Neural cell (in vitro differentiated cells): ENCODE measurements at regions not wholly inside any gene's neighbourhood (a gene's known extent, or its start where the extent isn't known, plus 50 kb on each side); places are given as distances from the start of the nearest gene placed in this dataset.

Experiments used
- CTCF ChIP-seq: fragments of 450-650 bp; IDR thresholded peaks from 2 replicates; pipeline ENCODE4 v1.5.1; 2014; ENCODE audit warnings: antibody characterized with exemption, mild to moderate bottlenecking, moderate library complexity; ENCODE audit not compliant: poor library complexity, severe bottlenecking
- EP300 ChIP-seq: fragments of 450-650 bp; conservative IDR thresholded peaks from 2 replicates; pipeline ENCODE4 v1.6.1; 2014; ENCODE audit warnings: antibody characterized with exemption, mild to moderate bottlenecking, moderate library complexity; ENCODE audit not compliant: poor library complexity, severe bottlenecking
- EZH2 ChIP-seq: fragments of 200-600, 300-800 bp; shearing (Covaris generic), sonication (generic); IDR thresholded peaks from 2 replicates; pipeline ENCODE4 v1.6.1; 2014; ENCODE audit warnings: antibody characterized with exemption, low read length, borderline replicate concordance, mild to moderate bottlenecking; ENCODE audit not compliant: insufficient read depth, poor library complexity, severe bottlenecking
- POLR2AphosphoS5 ChIP-seq: IDR thresholded peaks from 2 replicates; pipeline ENCODE4 v1.6.1; 2012
- REST ChIP-seq: IDR thresholded peaks from 2 replicates; pipeline ENCODE4 v1.6.1; 2012; ENCODE audit warnings: borderline replicate concordance

DNA sequence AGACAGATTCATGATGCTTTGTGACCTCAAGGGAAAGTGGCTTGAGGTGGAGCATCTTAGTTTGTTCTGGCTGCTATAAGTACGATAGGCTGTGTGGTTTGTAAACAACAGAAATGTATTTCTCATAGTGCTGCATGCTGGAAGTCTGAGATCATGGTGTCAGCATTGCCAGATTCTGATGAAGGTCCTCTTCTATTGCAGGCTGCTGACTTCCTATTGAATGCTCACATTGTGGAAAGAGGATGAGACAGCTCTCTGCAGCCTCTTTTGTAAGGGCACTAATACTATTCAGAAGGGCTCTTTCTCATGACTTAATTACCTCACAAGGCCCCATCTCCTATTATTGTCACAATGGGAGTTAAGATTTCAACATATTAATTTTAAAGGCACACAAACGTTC is 1674.0 kb upstream of the PCDH7 start:
- TF ChIP-seq EZH2 (no peak), CTCF (no peak), EP300 (no peak), POLR2AphosphoS5 (no peak), REST (no peak)
